ENCODE measurements at regions not wholly inside any gene's neighbourhood (a gene's known extent, or its start where the extent isn't known, plus 50 kb on each side); places are given as distances from the start of the nearest gene placed in this dataset.
"Not testable (repeated sequence)": the region's sequence is repeated elsewhere in the genome, so short reads cannot be mapped to it uniquely, and the experiment has no call there.

DNA sequence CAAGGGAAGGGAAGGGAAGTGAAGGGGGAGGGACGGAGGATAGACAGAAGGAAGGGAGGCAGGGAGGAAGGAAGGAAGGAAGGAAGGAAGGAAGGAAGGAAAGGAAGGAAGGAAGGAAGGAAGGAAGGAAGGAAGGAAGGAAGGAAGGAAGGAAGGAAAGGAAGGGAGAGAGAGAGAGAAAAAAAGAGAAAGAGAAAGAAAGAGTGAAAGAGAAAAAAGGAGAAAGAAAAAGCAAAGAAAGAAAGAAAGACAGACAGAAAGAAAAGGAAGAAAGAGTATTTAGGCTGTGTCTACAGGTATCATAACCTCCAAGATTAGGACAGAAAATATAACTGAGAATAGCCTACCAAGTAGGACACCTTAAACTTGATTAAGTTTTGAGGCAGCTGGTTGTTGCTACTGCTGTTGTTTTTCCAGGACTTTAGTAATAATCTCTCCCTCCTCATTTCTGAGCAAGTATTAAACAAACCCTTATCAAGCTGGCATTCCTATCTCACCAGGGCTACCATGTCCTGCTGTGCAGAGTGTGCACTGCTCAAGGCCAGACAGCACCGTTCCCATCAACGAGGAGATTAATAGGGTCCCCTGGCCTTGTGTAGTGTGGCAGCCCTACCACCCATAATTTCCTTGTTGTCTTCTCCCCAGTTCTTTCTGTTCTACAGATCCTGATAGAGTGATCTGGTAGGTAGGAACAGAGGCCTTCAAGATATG lies 90.5 kb upstream of the FHL2 start:
- no peak for DNase-seq

DNA sequence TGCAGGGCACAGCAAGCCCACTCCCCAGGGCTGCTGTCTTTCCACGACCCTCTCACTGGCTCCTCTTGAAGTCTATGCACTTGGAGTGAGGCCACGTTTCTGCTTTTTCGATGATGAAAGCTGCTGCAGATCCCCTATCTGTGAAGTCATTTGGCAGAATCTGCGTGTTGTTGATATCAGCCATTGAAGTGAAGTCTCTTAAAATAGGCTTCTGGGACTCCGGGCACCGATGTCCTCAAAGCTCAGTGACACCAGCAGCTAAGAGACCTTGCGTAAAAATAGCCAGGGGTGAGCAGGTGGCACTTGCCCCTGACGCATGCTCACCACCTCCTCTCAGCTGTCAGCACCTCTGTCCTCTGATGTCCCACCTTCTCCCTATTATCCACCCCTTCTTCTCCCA lies 89.4 kb upstream of the FHL2 start:
- no peak for DNase-seq

DNA sequence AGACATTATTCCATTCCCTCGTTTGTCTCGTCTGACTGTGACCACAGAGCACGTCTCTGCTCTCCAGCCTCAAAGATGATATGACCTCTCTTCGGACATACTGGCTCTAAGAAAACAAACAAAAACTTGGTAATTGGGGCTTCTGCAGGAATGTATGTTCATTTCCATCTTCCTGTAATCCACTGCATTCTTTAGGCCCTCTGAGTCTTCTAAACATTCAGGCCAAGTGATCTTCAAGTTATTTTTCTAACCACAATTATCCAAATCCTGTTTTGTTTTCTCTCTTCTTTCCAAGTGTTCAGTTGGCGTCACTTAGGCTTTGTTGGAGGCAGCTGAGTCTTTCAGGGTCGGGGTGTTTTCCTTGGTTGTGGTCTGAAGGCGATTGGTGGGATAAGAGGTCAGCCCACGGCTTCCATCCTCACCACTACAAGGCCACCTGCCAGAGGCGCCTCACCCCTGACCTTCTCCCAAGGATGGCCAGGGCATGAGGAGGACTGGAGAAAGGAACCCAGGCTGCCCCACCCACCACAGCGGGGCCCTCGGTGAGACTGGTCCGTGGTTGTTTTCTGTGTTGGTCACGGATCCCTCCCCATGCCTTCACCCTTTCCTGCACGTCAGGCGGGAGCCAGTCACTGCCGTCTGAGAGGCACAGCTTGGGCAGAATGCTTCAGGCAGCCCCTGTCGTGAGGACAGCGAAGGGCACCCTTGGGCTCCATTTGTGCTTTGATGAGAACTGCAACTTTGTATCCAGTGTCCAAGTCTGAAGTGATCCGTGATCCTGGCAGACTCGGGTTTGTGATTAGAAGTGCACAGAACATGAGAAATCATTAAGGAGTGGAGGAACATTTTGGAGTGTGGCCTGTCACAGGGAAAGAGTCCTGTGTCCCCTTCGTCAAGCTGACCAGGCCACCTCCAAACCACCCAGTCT lies 88.6 kb upstream of the FHL2 start:
- DNase-seq: no peak

DNA sequence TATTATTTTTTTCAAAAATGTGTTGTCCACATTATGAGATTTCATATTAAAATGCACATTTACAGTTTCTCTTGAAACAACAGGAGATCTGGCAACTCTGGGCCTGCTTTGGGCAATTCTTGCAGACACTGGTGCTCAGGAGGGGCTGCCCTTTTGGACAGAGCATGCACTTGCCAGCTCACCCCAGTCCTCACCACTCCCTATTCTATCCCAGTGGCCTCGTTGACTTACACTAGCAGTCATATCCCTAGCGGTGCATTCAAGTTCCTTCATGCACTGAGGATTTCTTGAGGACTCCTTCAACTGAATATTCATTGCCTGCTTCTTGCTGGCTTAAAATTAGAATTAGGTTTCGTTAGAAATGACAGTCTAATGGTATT lies 87.9 kb upstream of the FHL2 start:
- DNase-seq: no peak

DNA sequence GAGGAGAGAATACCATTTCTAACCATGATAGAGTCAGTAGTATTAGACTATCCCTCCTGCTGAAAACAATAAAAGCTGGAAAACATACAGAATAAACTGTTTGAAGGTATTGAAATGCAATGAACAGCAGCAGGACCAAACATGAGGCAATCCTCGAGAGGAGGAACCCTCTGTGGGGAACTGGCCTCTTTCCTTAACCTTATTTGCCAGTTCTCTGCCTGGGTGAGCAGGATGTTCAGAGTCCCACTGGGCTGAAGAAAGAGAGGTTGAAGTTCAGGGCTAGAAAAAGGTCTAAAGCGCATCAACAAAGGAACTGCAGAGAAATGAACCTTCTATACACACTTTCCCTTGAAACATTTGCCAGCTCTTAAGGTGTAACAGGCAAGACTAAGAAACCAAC lies 79.8 kb upstream of the FHL2 start:
- DNase-seq: no peak

DNA sequence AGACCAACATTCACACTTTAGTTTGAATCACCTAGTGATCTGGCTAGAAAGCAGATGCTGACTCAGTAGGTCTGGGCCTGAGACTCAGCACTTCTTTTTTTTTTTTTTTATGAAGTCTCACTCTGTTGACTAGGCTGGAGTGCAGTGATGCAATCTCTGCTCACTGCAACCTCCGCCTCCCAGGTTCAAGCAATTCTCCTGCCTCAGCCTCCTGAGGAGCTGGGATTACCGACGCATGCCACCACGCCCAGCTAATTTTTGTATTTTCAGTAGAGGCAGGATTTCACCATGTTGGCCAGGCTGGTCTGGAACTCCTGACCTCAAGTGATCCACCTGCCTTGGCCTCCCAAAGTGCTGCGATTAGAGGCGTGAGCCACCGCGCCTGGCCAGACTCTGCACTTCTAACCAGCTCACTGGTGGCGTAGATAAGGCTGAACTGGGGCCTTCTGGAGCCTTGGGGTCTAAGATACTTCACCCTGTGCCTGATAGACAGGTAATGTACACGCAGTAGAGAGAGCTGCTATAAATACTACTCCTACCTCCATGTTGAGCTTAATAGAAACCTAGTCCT lies 78.3 kb upstream of the FHL2 start:
- DNase-seq: not testable (repeated sequence)

DNA sequence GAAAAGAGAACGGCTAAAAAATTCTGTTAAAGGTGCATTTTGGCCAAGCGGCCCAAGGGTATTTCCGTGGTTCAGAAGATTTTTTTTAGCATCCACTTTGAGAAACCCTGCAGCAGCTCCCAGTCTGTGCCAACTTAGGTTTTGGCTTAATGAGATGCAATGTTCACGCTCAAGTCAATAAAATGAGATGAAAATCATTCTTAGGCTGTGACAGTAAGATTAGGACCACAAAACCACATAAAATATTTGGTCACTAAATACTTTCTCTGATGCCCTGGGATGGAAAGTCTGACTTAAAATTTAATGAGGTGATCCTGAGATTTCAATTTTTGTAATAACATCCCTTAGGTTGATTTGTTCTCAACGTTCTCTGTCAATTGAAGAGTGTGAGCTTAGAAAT lies 74.2 kb upstream of the FHL2 start:
- no peak for DNase-seq

DNA sequence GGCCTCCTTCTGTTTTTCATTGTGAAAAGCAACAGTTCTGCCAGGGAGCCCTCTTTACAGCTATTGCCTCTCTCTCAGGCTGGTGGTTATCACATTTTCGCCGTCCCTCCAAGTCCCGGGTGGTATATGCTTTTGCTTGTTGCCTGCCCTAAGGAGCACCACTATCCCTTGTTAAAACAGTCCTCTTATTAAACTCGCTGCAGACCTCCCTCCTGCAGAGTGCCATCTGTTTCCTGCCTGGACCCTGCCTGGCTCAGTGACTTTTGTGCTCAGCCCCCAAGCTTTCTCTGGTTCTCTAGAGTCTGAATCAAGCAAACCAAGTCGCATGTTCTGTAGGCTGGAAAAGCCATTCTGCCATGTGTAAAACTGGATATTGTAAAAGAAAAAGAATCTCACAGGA lies 72.1 kb upstream of the FHL2 start:
- DNase-seq: no peak

DNA sequence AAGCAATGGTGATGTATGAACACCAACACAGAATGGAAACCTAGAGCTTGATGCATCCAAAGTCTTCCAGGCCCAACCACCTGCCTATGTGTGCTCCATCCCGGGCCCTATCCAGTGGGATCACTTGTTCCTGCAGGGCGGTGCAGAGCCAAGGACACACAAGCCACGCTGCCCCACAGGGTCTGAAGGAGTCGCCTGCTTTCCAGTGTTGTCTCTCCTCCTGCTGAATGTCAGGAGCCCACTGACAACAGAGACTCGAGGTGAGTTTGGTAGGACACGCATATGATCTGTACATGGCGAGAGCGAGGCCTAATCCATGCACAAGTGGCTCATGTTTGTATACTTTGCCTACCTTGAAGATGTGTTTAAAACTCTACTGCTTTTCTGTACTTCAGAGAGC lies 70.9 kb upstream of the FHL2 start:
- no peak for DNase-seq

DNA sequence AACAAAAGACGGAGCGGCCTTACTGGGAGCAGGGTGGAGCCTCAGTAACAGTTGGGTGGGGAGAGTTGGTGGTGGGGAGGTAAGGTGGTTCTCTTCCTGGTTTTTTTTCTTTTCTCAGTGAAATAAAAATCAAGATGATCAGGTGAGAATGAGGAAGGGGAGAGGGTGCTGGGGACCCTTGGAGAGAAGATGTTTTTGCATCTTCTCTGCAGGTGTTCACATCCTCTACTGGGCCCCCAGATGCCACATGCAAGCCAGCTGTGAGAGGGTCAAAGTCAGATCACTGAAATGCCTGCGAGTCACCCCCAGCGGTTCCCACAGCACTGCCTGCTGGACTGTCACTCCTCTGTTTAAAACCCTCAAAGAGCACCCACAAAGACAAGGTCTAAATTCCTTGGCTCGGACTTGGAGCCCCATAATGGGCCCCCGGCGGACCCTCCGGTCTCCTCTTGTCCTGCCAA lies 69.8 kb upstream of the FHL2 start:
- no peak for DNase-seq

DNA sequence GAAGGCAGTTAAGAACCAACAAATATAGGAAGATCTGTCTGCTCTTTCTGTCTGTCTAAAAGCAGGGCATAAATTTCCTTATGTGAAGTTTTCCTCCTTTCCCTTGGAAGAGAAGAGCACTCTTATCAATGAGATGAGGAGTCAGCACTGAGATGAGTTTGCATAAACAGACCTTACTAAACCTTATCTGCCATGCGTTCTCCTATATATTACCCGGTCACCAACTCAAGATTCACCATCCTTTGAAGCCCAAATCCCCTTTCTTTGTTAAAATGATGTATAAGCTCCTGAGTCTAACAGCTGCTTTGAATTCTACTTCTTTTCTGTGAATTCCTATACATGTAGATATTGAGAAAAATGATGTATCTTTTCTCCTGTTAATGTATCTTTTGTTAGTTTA lies 65.5 kb upstream of the FHL2 start:
- no peak for DNase-seq

DNA sequence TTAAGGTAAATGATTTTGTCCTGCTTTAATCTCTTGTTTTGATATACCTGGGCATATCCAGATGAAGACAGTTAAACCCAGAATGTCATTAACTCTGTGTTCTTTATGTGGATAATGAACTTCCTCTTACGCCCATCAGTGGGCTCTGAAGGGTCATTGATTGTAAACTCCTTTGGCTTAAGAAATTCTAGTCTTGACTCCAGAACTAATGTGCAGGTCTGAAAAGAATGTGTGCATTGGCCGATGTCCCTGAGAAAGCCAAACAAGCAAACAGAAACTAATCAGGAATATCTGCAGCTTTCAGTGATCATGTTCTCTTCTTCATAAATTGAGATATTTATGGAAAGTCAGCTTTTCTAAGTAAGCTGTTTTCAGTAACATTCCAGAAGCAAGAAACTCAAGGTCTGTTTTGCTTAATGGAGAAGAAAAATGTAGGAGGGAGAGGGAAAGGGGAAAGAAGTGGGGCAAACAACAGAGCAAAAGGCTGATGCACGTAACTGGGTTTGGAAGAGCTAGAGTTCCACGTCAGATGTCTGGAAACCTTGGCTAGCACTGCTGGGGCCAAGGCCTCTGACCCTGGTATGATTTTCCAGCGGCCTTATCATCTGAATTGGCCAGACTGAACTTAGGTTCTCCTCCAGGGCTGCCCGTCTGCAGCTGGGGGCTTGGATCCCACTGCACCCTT lies 61.3 kb upstream of the FHL2 start:
- no peak for DNase-seq

DNA sequence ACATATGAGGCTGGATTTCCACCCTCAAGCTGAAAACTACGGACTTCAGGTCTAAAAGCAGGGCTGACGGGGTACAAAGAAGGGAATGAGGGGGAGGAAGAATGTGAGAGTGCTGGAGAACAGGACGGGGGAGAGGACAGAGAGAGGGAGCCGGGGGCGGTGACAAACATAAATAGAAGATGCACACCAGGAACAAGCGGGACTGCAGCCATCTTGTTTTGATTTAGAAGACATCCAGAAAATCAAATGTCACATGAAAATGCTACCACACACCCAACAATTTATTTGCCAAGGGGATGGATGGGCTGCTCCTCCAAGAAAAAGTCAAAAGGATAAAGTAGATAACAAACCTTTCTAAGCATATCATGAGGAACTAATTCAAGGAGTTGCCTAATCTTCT lies 59.2 kb upstream of the FHL2 start:
- no peak for DNase-seq

DNA sequence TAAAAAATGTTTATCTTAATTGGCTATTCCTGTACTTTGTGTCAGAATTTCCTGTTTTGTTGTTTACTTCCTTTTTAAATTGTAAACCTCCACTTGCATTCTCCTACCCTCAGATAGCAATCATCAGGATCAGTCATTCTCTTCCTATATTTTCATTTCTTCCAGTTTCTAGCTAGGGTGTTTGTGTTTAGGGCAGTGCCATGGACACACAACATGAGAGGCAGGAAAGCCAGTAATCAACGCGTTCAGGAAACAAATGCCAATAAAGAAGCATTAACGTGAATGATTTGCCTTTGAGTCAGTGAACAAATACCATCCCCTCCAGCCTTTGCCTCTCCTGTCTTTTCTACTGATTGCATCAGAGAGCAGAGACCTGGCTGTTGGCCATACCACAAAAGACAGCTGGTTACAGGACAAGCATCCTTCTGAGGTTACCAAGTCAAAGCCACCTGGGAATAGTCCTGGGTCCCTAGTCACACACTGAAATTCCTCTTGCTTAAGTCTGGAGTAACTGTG lies 56.7 kb upstream of the FHL2 start:
- no peak for DNase-seq

DNA sequence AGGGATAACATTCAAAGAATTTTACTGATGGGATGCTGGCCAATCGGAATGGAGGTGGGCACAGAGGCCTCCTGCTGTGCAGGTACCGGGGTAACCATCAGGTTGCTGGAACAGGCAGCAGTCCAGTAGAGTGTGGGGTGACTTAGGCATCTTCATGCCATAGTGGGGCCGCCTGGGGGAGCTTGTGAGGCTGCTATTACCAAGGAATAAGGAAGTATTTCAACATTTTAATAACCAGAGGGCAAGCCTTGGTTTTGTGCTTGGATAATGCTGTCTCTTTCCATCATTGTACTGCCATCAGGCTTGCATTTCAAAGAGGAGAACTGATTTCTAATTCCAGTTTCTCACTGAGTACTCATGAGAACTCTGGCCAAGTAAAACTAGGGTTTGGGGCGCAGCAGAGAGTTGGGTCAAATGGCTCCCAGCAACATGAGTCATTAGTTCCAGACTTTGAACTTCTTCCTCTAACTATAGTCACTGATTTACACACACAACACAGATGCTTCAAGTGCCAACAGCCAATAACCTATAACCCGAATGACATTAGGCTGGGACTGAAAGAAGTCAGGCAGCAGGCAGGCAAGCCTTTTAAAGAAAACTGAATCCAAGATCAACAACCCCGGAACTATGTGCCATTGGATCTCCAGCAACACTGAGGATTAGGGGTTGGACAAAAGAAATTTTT lies 56.1 kb upstream of the FHL2 start:
- peak; percentile 39 to 59 for DNase-seq

DNA sequence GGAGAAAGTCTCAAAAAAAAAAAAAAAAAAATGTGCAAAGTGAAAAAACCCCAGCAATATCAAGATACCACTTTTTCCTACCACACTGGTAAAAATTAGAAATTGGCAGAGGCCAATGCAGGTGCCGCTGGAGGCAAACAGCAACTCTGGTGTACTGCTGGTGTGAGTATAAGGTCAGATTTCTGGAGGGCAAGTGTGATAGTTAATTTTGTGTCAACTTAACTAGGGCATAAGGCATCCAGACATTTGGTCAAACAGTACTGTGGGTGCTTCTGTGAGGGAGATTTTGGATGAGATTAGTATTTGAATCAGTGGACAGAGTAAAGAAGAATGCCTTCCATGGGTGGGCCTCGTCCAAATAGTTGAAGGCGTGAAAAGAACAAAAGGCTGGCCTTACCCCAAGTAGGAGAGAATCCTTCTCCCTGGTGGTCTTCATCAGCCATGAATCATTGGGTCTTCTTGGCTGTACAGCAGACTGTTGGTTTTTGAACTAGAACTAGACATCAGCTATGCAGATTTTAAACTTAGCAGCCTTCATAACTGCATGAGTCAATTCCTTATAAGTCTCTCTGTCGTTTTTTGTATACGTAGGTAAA lies 52.8 kb upstream of the FHL2 start:
- no peak for DNase-seq

DNA sequence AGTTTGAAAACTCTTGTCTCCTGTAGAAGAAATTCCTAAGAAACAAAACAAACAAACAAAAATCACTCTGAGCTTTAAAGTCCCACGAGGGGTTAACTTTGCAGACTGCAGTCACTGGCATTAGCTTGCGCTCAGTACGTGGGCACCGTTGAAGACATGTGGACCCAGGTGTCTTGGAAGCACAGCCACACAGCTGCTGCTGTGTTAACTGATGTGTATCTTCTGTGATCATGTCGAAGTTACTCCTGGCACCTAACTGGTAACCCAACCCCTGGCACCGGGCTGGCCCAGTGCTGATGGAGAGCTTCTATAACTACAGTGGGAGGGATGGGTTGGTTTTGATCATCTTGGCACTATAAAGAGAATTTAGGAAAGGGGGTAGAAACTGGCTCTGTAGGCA lies 51.6 kb upstream of the FHL2 start:
- no peak for DNase-seq

DNA sequence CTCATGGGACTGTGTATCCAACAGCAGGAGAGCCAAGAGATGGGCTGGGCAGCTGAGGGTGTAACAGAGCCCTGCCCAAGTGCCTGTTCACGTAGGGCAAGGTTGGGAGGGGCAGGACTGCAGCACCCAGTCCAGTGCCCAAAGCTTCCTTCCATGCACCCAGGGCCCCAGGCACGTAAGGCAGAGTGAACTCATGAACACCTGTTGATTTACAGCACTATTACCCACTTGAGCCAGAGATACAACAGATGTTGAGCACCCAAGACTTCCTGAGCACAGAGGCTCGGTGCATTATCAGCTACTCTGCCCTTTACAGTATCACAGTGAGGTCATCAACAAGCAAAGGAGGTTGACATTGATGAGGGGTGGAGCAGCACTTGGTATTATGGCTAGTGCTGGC lies 50.2 kb upstream of the FHL2 start:
- no peak for DNase-seq

All from AML-193 (cell line).